Peyer's patch (tissue), 4 donors: ENCODE measurements at regions not wholly inside any gene's neighbourhood (a gene's known extent, or its start where the extent isn't known, plus 50 kb on each side); places are given as distances from the start of the nearest gene placed in this dataset.

Experiments used
- POLR2A ChIP-seq, 2 donors: fragments of 450-650 bp; IDR thresholded peaks; one replicate each; pipeline ENCODE4 v1.5.1; 2017; ENCODE audit warnings: antibody characterized with exemption in 2 of 2, mild to moderate bottlenecking in 2 of 2, moderate library complexity in 2 of 2
- TF ChIP-seq, protein P1 (sequence below), 6 experiments: fragments of 450-650 bp in 4 of 6; fragments of 200-600 bp in 2 of 6; sonication (generic) in 1 of 6; IDR thresholded peaks; one replicate each; pipeline ENCODE4 v1.5.1; 2017 to 2019; ENCODE audit warnings: antibody characterized with exemption in 6 of 6, mild to moderate bottlenecking in 3 of 6, moderate library complexity in 1 of 6

DNA sequence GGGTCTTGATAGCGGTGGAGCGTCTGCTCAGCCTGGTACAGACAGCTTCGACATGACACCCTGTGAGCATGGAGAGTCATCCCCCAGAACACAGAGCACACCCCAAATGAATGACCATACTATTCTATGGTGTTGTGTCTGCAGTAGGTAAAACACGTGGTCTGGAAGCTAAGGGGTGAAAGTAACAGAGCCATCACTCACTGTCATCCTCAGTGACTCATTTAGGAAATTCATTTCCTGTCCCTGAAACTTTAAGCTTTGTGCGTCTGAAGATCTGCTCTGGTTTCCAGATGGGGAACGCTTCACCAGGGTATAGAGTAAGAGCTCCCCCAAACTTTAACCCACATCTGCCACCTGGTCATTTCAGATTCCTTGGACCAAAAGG is 94.8 kb upstream of the DISP3 start:
- TF ChIP-seq, protein P1, sequence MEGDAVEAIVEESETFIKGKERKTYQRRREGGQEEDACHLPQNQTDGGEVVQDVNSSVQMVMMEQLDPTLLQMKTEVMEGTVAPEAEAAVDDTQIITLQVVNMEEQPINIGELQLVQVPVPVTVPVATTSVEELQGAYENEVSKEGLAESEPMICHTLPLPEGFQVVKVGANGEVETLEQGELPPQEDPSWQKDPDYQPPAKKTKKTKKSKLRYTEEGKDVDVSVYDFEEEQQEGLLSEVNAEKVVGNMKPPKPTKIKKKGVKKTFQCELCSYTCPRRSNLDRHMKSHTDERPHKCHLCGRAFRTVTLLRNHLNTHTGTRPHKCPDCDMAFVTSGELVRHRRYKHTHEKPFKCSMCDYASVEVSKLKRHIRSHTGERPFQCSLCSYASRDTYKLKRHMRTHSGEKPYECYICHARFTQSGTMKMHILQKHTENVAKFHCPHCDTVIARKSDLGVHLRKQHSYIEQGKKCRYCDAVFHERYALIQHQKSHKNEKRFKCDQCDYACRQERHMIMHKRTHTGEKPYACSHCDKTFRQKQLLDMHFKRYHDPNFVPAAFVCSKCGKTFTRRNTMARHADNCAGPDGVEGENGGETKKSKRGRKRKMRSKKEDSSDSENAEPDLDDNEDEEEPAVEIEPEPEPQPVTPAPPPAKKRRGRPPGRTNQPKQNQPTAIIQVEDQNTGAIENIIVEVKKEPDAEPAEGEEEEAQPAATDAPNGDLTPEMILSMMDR (IDR thresholded peaks at IDR 0.05): no peak
- no peak for TF ChIP-seq POLR2A (IDR thresholded peaks at IDR 0.05)
